Fibroblast of lung (primary cell): ENCODE measurements at regions not wholly inside any gene's neighbourhood (a gene's known extent, or its start where the extent isn't known, plus 50 kb on each side); places are given as distances from the start of the nearest gene placed in this dataset.

Experiments used
- DNase-seq, 2 donors: peaks; one replicate each; pipeline versions ENCODE4 v3.0.0 to v3.0.0-alpha.2; 2010; ENCODE audit warnings: low read depth in 2 of 2
- H2AFZ ChIP-seq: 2 replicates; pipeline ENCODE4 v1.5.1; 2012; ENCODE audit warnings: low read length, control low read depth, inconsistent platforms
- H3K27ac ChIP-seq: 2 replicates; pipeline ENCODE4 v1.5.1; 2011; ENCODE audit warnings: low read length, control low read depth; ENCODE audit not compliant: insufficient read depth
- H3K27me3 ChIP-seq: 2 replicates; pipeline ENCODE4 v1.5.1; 2011; ENCODE audit warnings: mild to moderate bottlenecking, low read length; ENCODE audit not compliant: control insufficient read depth, insufficient read depth
- H3K36me3 ChIP-seq: 2 replicates; pipeline ENCODE4 v1.5.1; 2011; ENCODE audit warnings: low read length; ENCODE audit not compliant: control insufficient read depth, insufficient read depth
- H3K4me1 ChIP-seq: 2 replicates; pipeline ENCODE4 v1.5.1; 2011; ENCODE audit warnings: low read length; ENCODE audit not compliant: control insufficient read depth, insufficient read depth; ENCODE audit errors: extremely low read depth
- H3K4me2 ChIP-seq: 2 replicates; pipeline ENCODE4 v1.5.1; 2011; ENCODE audit warnings: low read length, control low read depth; ENCODE audit not compliant: insufficient read depth; ENCODE audit errors: extremely low read depth
- H3K4me3 ChIP-seq, 4 experiments: fragments of 200-600 bp in 1 of 4; sonication (generic) in 1 of 4; replicated peaks in 1 of 4; 2 replicates each; pipeline ENCODE4 v1.5.1; 2011 to 2016; ENCODE audit warnings: low read length in 4 of 4, low read depth in 3 of 4, mild to moderate bottlenecking in 3 of 4, control low read depth in 2 of 4, inconsistent platforms in 1 of 4, mixed read lengths in 1 of 4; ENCODE audit not compliant: insufficient read depth in 1 of 4; ENCODE audit errors: control extremely low read depth in 1 of 4
- H3K79me2 ChIP-seq: 2 replicates; pipeline ENCODE4 v1.5.1; 2012; ENCODE audit warnings: mild to moderate bottlenecking, low read length, inconsistent platforms; ENCODE audit not compliant: control insufficient read depth, insufficient read depth
- H3K9ac ChIP-seq: 2 replicates; pipeline ENCODE4 v1.5.1; 2011; ENCODE audit warnings: mild to moderate bottlenecking, low read length, control low read depth; ENCODE audit not compliant: insufficient read depth
- H3K9me3 ChIP-seq: 2 replicates; pipeline ENCODE4 v1.5.1; 2012; ENCODE audit warnings: low read depth, low read length; ENCODE audit not compliant: control insufficient read depth, insufficient read depth
- H4K20me1 ChIP-seq: 2 replicates; pipeline ENCODE4 v1.5.1; 2011; ENCODE audit warnings: low read length; ENCODE audit not compliant: control insufficient read depth, insufficient read depth; ENCODE audit errors: extremely low read depth
- CTCF ChIP-seq, 2 donors: IDR thresholded peaks in 1 of 2; conservative IDR thresholded peaks in 1 of 2; 1 replicate in 1 of 2; 2 replicates in 1 of 2; pipeline ENCODE4 v1.5.1; 2011 to 2012; ENCODE audit warnings: low read length in 2 of 2, control low read depth in 1 of 2, inconsistent platforms in 1 of 2, low read depth in 1 of 2, mild to moderate bottlenecking in 1 of 2
- EZH2 ChIP-seq: IDR thresholded peaks from 2 replicates; pipeline ENCODE4 v1.5.1; 2012; ENCODE audit warnings: low read length, control low read depth, mild to moderate bottlenecking; ENCODE audit errors: missing control alignments

- Histone ChIP-seq H3K27ac (no peak overlapping the region), H3K4me1 (no peaks in the 10 kb centered on the region), H4K20me1 (no peaks in the 10 kb centered on the region), H2AFZ (no peak overlapping the region), H3K9ac (no peak overlapping the region), H3K4me2 (no peak overlapping the region), H3K79me2 (no peaks in the 10 kb centered on the region), H3K9me3 (no peaks in the 10 kb centered on the region), H3K4me3 (no peak overlapping the region), H3K36me3 (no peaks in the 10 kb centered on the region), H3K27me3 (no peaks in the 10 kb centered on the region)
- no peak for TF ChIP-seq EZH2
- no peak for DNase-seq
Observed at GRCh38 chrX:4091046-4091760, 377.8 kb upstream of the PRKX start.

- H3K4me2 ChIP-seq = no peak overlapping the region
- no peaks in the 10 kb centered on the region for H3K27me3 ChIP-seq
- no peak overlapping the region for H3K4me3 ChIP-seq
- H4K20me1 ChIP-seq = no peaks in the 10 kb centered on the region
- H2AFZ ChIP-seq = no peak overlapping the region
- H3K9me3 ChIP-seq = no peaks in the 10 kb centered on the region
- no peak overlapping the region for H3K9ac ChIP-seq
- no peaks in the 10 kb centered on the region for H3K79me2 ChIP-seq
- DNase-seq = no peak
- H3K4me1 ChIP-seq = no peaks in the 10 kb centered on the region
- no peak for TF ChIP-seq CTCF (conservative IDR thresholded peaks at IDR 0.05 in 1 of 2, IDR thresholded peaks at IDR 0.05 in 1 of 2; ENCODE audit: low read depth in 1 of 2, low read length in 2 of 2)
- no peak for TF ChIP-seq EZH2
- H3K27ac ChIP-seq = no peak overlapping the region
- H3K36me3 ChIP-seq = no peaks in the 10 kb centered on the region
Observed at GRCh38 chrX:4059893-4060292, 346.4 kb upstream of the PRKX start.

- no peak for DNase-seq
- H3K27ac ChIP-seq = no peak overlapping the region
Observed at GRCh38 chrX:4043951-4044350, 330.5 kb upstream of the PRKX start.

More at GRCh38 chrX:4043951-4044350, 330.5 kb upstream of the PRKX start:
- Histone ChIP-seq H3K27me3 (no peaks in the 10 kb centered on the region), H3K4me1 (no peaks in the 10 kb centered on the region), H3K4me2 (no peak overlapping the region), H3K36me3 (no peaks in the 10 kb centered on the region), H4K20me1 (no peaks in the 10 kb centered on the region), H3K4me3 (no peak overlapping the region), H3K79me2 (no peaks in the 10 kb centered on the region), H2AFZ (no peak overlapping the region), H3K9me3 (no peaks in the 10 kb centered on the region), H3K9ac (no peak overlapping the region)
- no peak for TF ChIP-seq EZH2
- TF ChIP-seq CTCF (conservative IDR thresholded peaks at IDR 0.05 in 1 of 2, IDR thresholded peaks at IDR 0.05 in 1 of 2; ENCODE audit: low read depth in 1 of 2, low read length in 2 of 2) = no peak
